ENCODE measurements at regions not wholly inside any gene's neighbourhood (a gene's known extent, or its start where the extent isn't known, plus 50 kb on each side); places are given as distances from the start of the nearest gene placed in this dataset.

GRCh38 chr11:19338375-19338774 lies 97.6 kb upstream of the E2F8 start:
- no peak overlapping the region for H3K4me2 ChIP-seq (ENCODE audit: low read depth, low read length)
- H3K27ac ChIP-seq (ENCODE audit: insufficient read depth, low read length) = no peak overlapping the region
- H3K4ac ChIP-seq (ENCODE audit: low read depth, low read length) = no peak overlapping the region
- H4K5ac ChIP-seq (ENCODE audit: low read depth, low read length) = no peak overlapping the region
- H3K4me1 ChIP-seq (ENCODE audit: control insufficient read depth, insufficient read depth, low read length) = no peaks in the 10 kb centered on the region
- no peak overlapping the region for H2BK5ac ChIP-seq (ENCODE audit: low read depth, low read length, poor library complexity, severe bottlenecking)
- TF ChIP-seq USF2 (IDR thresholded peaks at IDR 0.05; ENCODE audit: low read depth, low read length) (no peak), RAD21 (IDR thresholded peaks at IDR 0.05; ENCODE audit: low read length) (no peak), MXI1 (IDR thresholded peaks at IDR 0.05; ENCODE audit: borderline replicate concordance, low read depth, low read length) (no peak)
- H3K9me1 ChIP-seq (ENCODE audit: insufficient read depth, low read length) = no peaks in the 10 kb centered on the region
- H3K4me3 ChIP-seq (ENCODE audit: insufficient read depth, low read depth, low read length) = no peak overlapping the region
- no peak overlapping the region for H2BK15ac ChIP-seq (ENCODE audit: low read depth, low read length)
- H2BK120ac ChIP-seq (ENCODE audit: low read depth, low read length) = no peak overlapping the region
- no peak overlapping the region for H2AK9ac ChIP-seq (replicated peaks; ENCODE audit: low read depth, low read length, poor library complexity)
- H3K14ac ChIP-seq (replicated peaks; ENCODE audit: low read depth, low read length) = no peak overlapping the region
- no peak overlapping the region for H2AFZ ChIP-seq (replicated peaks; ENCODE audit: low read length, poor library complexity)
- no peaks in the 10 kb centered on the region for H3K79me1 ChIP-seq (ENCODE audit: low read depth in 1 of 2, low read length in 2 of 2)
- intact Hi-C loops (cut with micrococcal nuclease) = no loop called here
- ATAC-seq (ENCODE audit: low read depth) = no peak
- no TSS peak for BruUV-seq (replicated peaks)
- H3K27me3 ChIP-seq (ENCODE audit: control insufficient read depth, insufficient read depth, low read length) = peaks cover 61% of the 10 kb centered on the region
- in situ Hi-C loops (cut with MboI; ENCODE audit: low sequenced_read_pairs) = no loop called here
- H3K23ac ChIP-seq (ENCODE audit: low read depth, low read length) = no peak overlapping the region
- no peak overlapping the region for H2BK20ac ChIP-seq (ENCODE audit: low read depth, low read length)
- no peak overlapping the region for H2AK5ac ChIP-seq (ENCODE audit: low read depth, low read length)
- DNase-seq = no peak
- dilution Hi-C loops (cut with HindIII; ENCODE audit: low sequenced_read_pairs, unreplicated experiment) = no loop called here
- no peak overlapping the region for H3K56ac ChIP-seq (ENCODE audit: extremely low read depth, insufficient read depth, low read length)
- no CpG with 5 or more reads among the region's 3 CpGs for WGBS, 2 experiments (ENCODE audit: extremely low coverage in 2 of 2, insufficient read length in 1 of 2)
- no peak overlapping the region for H3K18ac ChIP-seq (ENCODE audit: low read depth, low read length)
- no peak overlapping the region for H3K9ac ChIP-seq (ENCODE audit: low read depth, low read length)
- H4K20me1 ChIP-seq (ENCODE audit: insufficient read depth, low read length) = no peaks in the 10 kb centered on the region
- H4K91ac ChIP-seq (ENCODE audit: insufficient read depth, low read depth, low read length) = no peak overlapping the region
- H3K36me3 ChIP-seq (ENCODE audit: control insufficient read depth, insufficient read depth, low read length) = no peaks in the 10 kb centered on the region
- H3K9me3 ChIP-seq (ENCODE audit: control insufficient read depth, insufficient read depth, low read length) = no peaks in the 10 kb centered on the region
- CTCF ChIA-PET = interaction anchor here (2.2 kb wide), 1 partner anchor 12 kb away, joined by 9 read pairs; no protein-coding TSS in a partner anchor
- POLR2A ChIA-PET (ENCODE audit: unreplicated experiment) = interaction anchor here (0.6 kb wide), 1 partner anchor 100 kb away, joined by 4 read pairs; no protein-coding TSS in a partner anchor
- H4K8ac ChIP-seq (ENCODE audit: low read depth in 2 of 2, low read length in 2 of 2) = no peak overlapping the region
